SJSA1 (cell line): ENCODE measurements at regions not wholly inside any gene's neighbourhood (a gene's known extent, or its start where the extent isn't known, plus 50 kb on each side); places are given as distances from the start of the nearest gene placed in this dataset.

Source experiments
- DNase-seq, 2 experiments: peaks; one replicate each; pipeline ENCODE4 v3.0.0-alpha.2; 2015 to 2020; ENCODE audit warnings: low spot score in 2 of 2, low read depth in 1 of 2
- H3K27ac ChIP-seq: fragments of 250-450 bp; sonication (Bioruptor Pico); 2 replicates; pipeline ENCODE4 v1.5.1; 2020; ENCODE audit warnings: mild to moderate bottlenecking, moderate library complexity
- H3K27me3 ChIP-seq: fragments of 250-450 bp; sonication (Bioruptor Pico); replicated peaks from 2 replicates; pipeline ENCODE4 v1.5.1; 2020; ENCODE audit warnings: mild to moderate bottlenecking, moderate library complexity
- H3K36me3 ChIP-seq: fragments of 250-450 bp; sonication (Bioruptor Pico); 2 replicates; pipeline ENCODE4 v1.5.1; 2020; ENCODE audit warnings: mild to moderate bottlenecking
- H3K4me1 ChIP-seq: fragments of 250-450 bp; sonication (Bioruptor Pico); replicated peaks from 2 replicates; pipeline ENCODE4 v1.6.1; 2021; ENCODE audit warnings: mild to moderate bottlenecking
- H3K4me3 ChIP-seq: fragments of 250-450 bp; sonication (Bioruptor Pico); 2 replicates; pipeline ENCODE4 v1.5.1; 2020; ENCODE audit warnings: mild to moderate bottlenecking
- H3K9me3 ChIP-seq: fragments of 250-450 bp; sonication (Bioruptor Pico); replicated peaks from 2 replicates; pipeline ENCODE4 v1.5.1; 2020; ENCODE audit warnings: mild to moderate bottlenecking

- no peaks in the 10 kb centered on the region for H3K27me3 ChIP-seq
- H3K4me1 ChIP-seq: no peaks in the 10 kb centered on the region
- H3K36me3 ChIP-seq: no peaks in the 10 kb centered on the region
- H3K4me3 ChIP-seq: no peak overlapping the region
- H3K9me3 ChIP-seq: no peaks in the 10 kb centered on the region
- DNase-seq: no peak
- no peak overlapping the region for H3K27ac ChIP-seq
Measured at GRCh38 chr3:102078854-102079808, 229.8 kb downstream of the NFKBIZ start.

- Histone ChIP-seq H3K4me1 (no peaks in the 10 kb centered on the region), H3K36me3 (no peaks in the 10 kb centered on the region), H3K4me3 (no peak overlapping the region), H3K27ac (no peak overlapping the region), H3K9me3 (no peaks in the 10 kb centered on the region), H3K27me3 (no peaks in the 10 kb centered on the region)
- no peak for DNase-seq
Measured at GRCh38 chr3:102079809-102080197, 230.5 kb downstream of the NFKBIZ start.

GRCh38 chr3:102081572-102082289 is 232.4 kb downstream of the NFKBIZ start:
- no peak overlapping the region for H3K4me3 ChIP-seq
- H3K36me3 ChIP-seq: no peaks in the 10 kb centered on the region
- H3K4me1 ChIP-seq: no peaks in the 10 kb centered on the region
- H3K9me3 ChIP-seq: no peaks in the 10 kb centered on the region
- no peak for DNase-seq
- no peaks in the 10 kb centered on the region for H3K27me3 ChIP-seq
- no peak overlapping the region for H3K27ac ChIP-seq

GRCh38 chr3:102083473-102083872 is 234.2 kb downstream of the NFKBIZ start:
- Histone ChIP-seq H3K4me1 (no peaks in the 10 kb centered on the region; the same call in 1 of the 2 replicates), H3K9me3 (no peaks in the 10 kb centered on the region), H3K36me3 (no peaks in the 10 kb centered on the region), H3K4me3 (no peak overlapping the region), H3K27ac (no peak overlapping the region), H3K27me3 (no peaks in the 10 kb centered on the region)
- DNase-seq: no peak

GRCh38 chr3:102084006-102084405 is 234.7 kb downstream of the NFKBIZ start:
- peaks cover 5% of the 10 kb centered on the region for H3K4me1 ChIP-seq
- no peaks in the 10 kb centered on the region for H3K36me3 ChIP-seq
- H3K4me3 ChIP-seq: no peak overlapping the region
- no peaks in the 10 kb centered on the region for H3K9me3 ChIP-seq
- DNase-seq: no peak
- H3K27ac ChIP-seq: no peak overlapping the region
- H3K27me3 ChIP-seq: no peaks in the 10 kb centered on the region

- Histone ChIP-seq H3K4me3 (no peak overlapping the region), H3K27ac (no peak overlapping the region), H3K4me1 (peaks cover 12% of the 10 kb centered on the region), H3K9me3 (no peaks in the 10 kb centered on the region), H3K36me3 (no peaks in the 10 kb centered on the region), H3K27me3 (no peaks in the 10 kb centered on the region)
- DNase-seq: no peak
Measured at GRCh38 chr3:102084704-102085103, 235.4 kb downstream of the NFKBIZ start.

- Histone ChIP-seq H3K27me3 (no peaks in the 10 kb centered on the region), H3K9me3 (no peaks in the 10 kb centered on the region), H3K4me1 (peaks cover 21% of the 10 kb centered on the region), H3K4me3 (no peak overlapping the region), H3K27ac (no peak overlapping the region), H3K36me3 (no peaks in the 10 kb centered on the region)
- no peak for DNase-seq
Measured at GRCh38 chr3:102085431-102086176, 236.3 kb downstream of the NFKBIZ start.

- Histone ChIP-seq H3K36me3 (no peaks in the 10 kb centered on the region), H3K27ac (no peak overlapping the region)
Measured at GRCh38 chr3:102087236-102087635, 237.9 kb downstream of the NFKBIZ start.

GRCh38 chr3:102089239-102089638 is 239.9 kb downstream of the NFKBIZ start:
- DNase-seq: no peak
- Histone ChIP-seq H3K36me3 (no peaks in the 10 kb centered on the region), H3K27me3 (no peaks in the 10 kb centered on the region), H3K4me3 (no peak overlapping the region), H3K27ac (peak overlapping the region; percentile 93), H3K4me1 (peaks cover 30% of the 10 kb centered on the region), H3K9me3 (no peaks in the 10 kb centered on the region)

More at GRCh38 chr3:102087236-102087635, 237.9 kb downstream of the NFKBIZ start:
- no peak for DNase-seq
- no peaks in the 10 kb centered on the region for H3K27me3 ChIP-seq
- H3K4me1 ChIP-seq: peaks cover 30% of the 10 kb centered on the region
- H3K9me3 ChIP-seq: no peaks in the 10 kb centered on the region
- no peak overlapping the region for H3K4me3 ChIP-seq

- Histone ChIP-seq H3K4me1 (peaks cover 30% of the 10 kb centered on the region), H3K9me3 (no peaks in the 10 kb centered on the region), H3K36me3 (no peaks in the 10 kb centered on the region), H3K27ac (peak overlapping the region; percentile 93), H3K4me3 (no peak overlapping the region), H3K27me3 (no peaks in the 10 kb centered on the region)
- peak; percentile 41 to 70 for DNase-seq
Measured at GRCh38 chr3:102089904-102090720, 240.8 kb downstream of the NFKBIZ start.

GRCh38 chr3:102090721-102091045 is 241.4 kb downstream of the NFKBIZ start:
- peak in 1 of 2 experiments; percentile 42 for DNase-seq
- no peaks in the 10 kb centered on the region for H3K27me3 ChIP-seq
- no peaks in the 10 kb centered on the region for H3K9me3 ChIP-seq
- no peaks in the 10 kb centered on the region for H3K36me3 ChIP-seq
- peaks cover 30% of the 10 kb centered on the region for H3K4me1 ChIP-seq
- H3K27ac ChIP-seq: peak overlapping the region; percentile 93
- H3K4me3 ChIP-seq: no peak overlapping the region

- H3K4me1 ChIP-seq: peaks cover 30% of the 10 kb centered on the region
- H3K27me3 ChIP-seq: no peaks in the 10 kb centered on the region
- DNase-seq: no peak
- H3K27ac ChIP-seq: peak overlapping the region; percentile 93
- no peaks in the 10 kb centered on the region for H3K36me3 ChIP-seq
- H3K4me3 ChIP-seq: no peak overlapping the region
- H3K9me3 ChIP-seq: no peaks in the 10 kb centered on the region
Measured at GRCh38 chr3:102091358-102091757, 242.0 kb downstream of the NFKBIZ start.
